Body of pancreas (tissue), 4 donors: ENCODE measurements at regions not wholly inside any gene's neighbourhood (a gene's known extent, or its start where the extent isn't known, plus 50 kb on each side); places are given as distances from the start of the nearest gene placed in this dataset.

Experiments
- ATAC-seq: fragments of 150-250 bp; one replicate; pipeline ENCODE4 v1.9.1; 2016
- DNase-seq, 4 donors: peaks; one replicate each; pipeline ENCODE4 v3.0.0-alpha.2; 2019
- H3K27ac ChIP-seq, 4 donors: fragments of 200-600 bp; sonication (generic); 1 replicate in 3 of 4; 2 replicates in 1 of 4; pipeline versions ENCODE4 v1.5.1 to v1.6.1; 2016 to 2019; ENCODE audit warnings: mild to moderate bottlenecking in 1 of 4, mixed read lengths in 1 of 4, moderate library complexity in 1 of 4
- H3K27me3 ChIP-seq, 2 donors: fragments of 200-600 bp; sonication (generic); one replicate each; pipeline ENCODE4 v1.6.0; 2016; ENCODE audit warnings: mild to moderate bottlenecking in 1 of 2
- H3K36me3 ChIP-seq, 2 donors: fragments of 200-600 bp; sonication (generic); replicated peaks in 1 of 2; 2 replicates each; pipeline ENCODE4 v1.5.1; 2016; ENCODE audit warnings: low read depth in 2 of 2; ENCODE audit not compliant: insufficient read depth in 1 of 2
- H3K4me1 ChIP-seq: fragments of 200-600 bp; sonication (generic); one replicate; pipeline ENCODE4 v1.6.0; 2016
- H3K4me3 ChIP-seq, 2 donors: fragments of 200-600 bp; sonication (generic); 1 replicate in 1 of 2; 2 replicates in 1 of 2; pipeline ENCODE4 v1.5.1; 2016 to 2019
- H3K9me3 ChIP-seq, 3 donors: fragments of 200-600 bp; sonication (generic); 1 replicate in 2 of 3; 2 replicates in 1 of 3; pipeline ENCODE4 v1.5.1; 2016
- CTCF ChIP-seq, 7 experiments: fragments of 450-650 bp in 4 of 7; fragments of 200-600 bp in 3 of 7; sonication (generic) in 3 of 7; IDR thresholded peaks; one replicate each; pipeline ENCODE4 v1.5.1; 2016 to 2019; ENCODE audit warnings: antibody characterized with exemption in 7 of 7
- POLR2A ChIP-seq, 3 donors: fragments of 450-650 bp; IDR thresholded peaks; one replicate each; pipeline ENCODE4 v1.6.1; 2016; ENCODE audit warnings: antibody characterized with exemption in 3 of 3, mild to moderate bottlenecking in 2 of 3
- WGBS, 2 donors: methylation state at CpG; one replicate each; pipeline ENCODE4 v1.1.5; 2017; 5-methylcytosine and 5-hydroxymethylcytosine counted together
- intact Hi-C: fragments of 100-400 bp; cut with DNase I; formaldehyde crosslinking; loops from one replicate; pipeline ENCODE4 v1.15.1; 2023

- H3K4me1 ChIP-seq, result no peaks in the 10 kb centered on the region
- no peaks in the 10 kb centered on the region for H3K36me3 ChIP-seq
- TF ChIP-seq POLR2A (IDR thresholded peaks at IDR 0.05) (no peak), CTCF (IDR thresholded peaks at IDR 0.05) (no peak)
- H3K27ac ChIP-seq, result no peak overlapping the region
- intact Hi-C loops, result no loop called here
- H3K4me3 ChIP-seq, result no peak overlapping the region
- WGBS, 2 donors, result 37 to 43% methylated on average over 5 of the region's 5 CpGs
- no peak for ATAC-seq
- no peak for DNase-seq
- no peaks in the 10 kb centered on the region for H3K9me3 ChIP-seq
- H3K27me3 ChIP-seq, result no peaks in the 10 kb centered on the region
These were observed 339.2 kb downstream of the AGTPBP1 start for GRCh38 chr9:85402551-85402950.

GRCh38 chr9:85401998-85402397 lies 339.8 kb downstream of the AGTPBP1 start:
- H3K9me3 ChIP-seq, result no peaks in the 10 kb centered on the region
- 14 to 50% methylated on average over 1 of the region's 1 CpG for WGBS, 2 donors
- TF ChIP-seq CTCF (IDR thresholded peaks at IDR 0.05), result no peak
- H3K4me1 ChIP-seq, result no peaks in the 10 kb centered on the region
- intact Hi-C loops, result no loop called here
- no peaks in the 10 kb centered on the region for H3K27me3 ChIP-seq
- no peak overlapping the region for H3K4me3 ChIP-seq
- H3K27ac ChIP-seq, result no peak overlapping the region
- no peak for ATAC-seq
- no peak for DNase-seq
- no peaks in the 10 kb centered on the region for H3K36me3 ChIP-seq

- Histone ChIP-seq H3K36me3 (no peaks in the 10 kb centered on the region), H3K4me3 (no peak overlapping the region), H3K9me3 (no peaks in the 10 kb centered on the region), H3K27me3 (no peaks in the 10 kb centered on the region), H3K27ac (no peak overlapping the region), H3K4me1 (no peaks in the 10 kb centered on the region)
- ATAC-seq (no peak), DNase-seq (no peak)
- WGBS, 2 donors, result 88 to 91% methylated on average over 6 of the region's 6 CpGs
- intact Hi-C loops, result no loop called here
- TF ChIP-seq POLR2A (IDR thresholded peaks at IDR 0.05) (no peak), CTCF (IDR thresholded peaks at IDR 0.05) (no peak)
These were observed 344.7 kb downstream of the AGTPBP1 start for GRCh38 chr9:85397005-85397404.

GRCh38 chr9:85392260-85392659 lies 349.5 kb downstream of the AGTPBP1 start:
- DNase-seq (no peak), ATAC-seq (no peak)
- Histone ChIP-seq H3K4me1 (peaks cover 9% of the 10 kb centered on the region), H3K36me3 (no peaks in the 10 kb centered on the region), H3K27ac (no peak overlapping the region), H3K4me3 (no peak overlapping the region), H3K9me3 (no peaks in the 10 kb centered on the region), H3K27me3 (no peaks in the 10 kb centered on the region)
- no peak for TF ChIP-seq CTCF (IDR thresholded peaks at IDR 0.05)
- TF ChIP-seq POLR2A (IDR thresholded peaks at IDR 0.05), result no peak
- WGBS, 2 donors, result 70 to 76% methylated on average over 5 of the region's 5 CpGs
- intact Hi-C loops, result no loop called here

- intact Hi-C loops, result no loop called here
- H3K9me3 ChIP-seq, result no peaks in the 10 kb centered on the region
- ATAC-seq (no peak), DNase-seq (no peak)
- H3K27ac ChIP-seq, result no peak overlapping the region
- no peak for TF ChIP-seq POLR2A (IDR thresholded peaks at IDR 0.05)
- TF ChIP-seq CTCF (IDR thresholded peaks at IDR 0.05), result no peak
- H3K4me3 ChIP-seq, result no peak overlapping the region
- 49 to 59% methylated on average over 2 of the region's 2 CpGs for WGBS, 2 donors
- H3K27me3 ChIP-seq, result no peaks in the 10 kb centered on the region
- no peaks in the 10 kb centered on the region for H3K4me1 ChIP-seq
- no peaks in the 10 kb centered on the region for H3K36me3 ChIP-seq
These were observed 363.9 kb downstream of the AGTPBP1 start for GRCh38 chr9:85377731-85378289.
